HCT116 (cell line): ENCODE measurements at regions not wholly inside any gene's neighbourhood (a gene's known extent, or its start where the extent isn't known, plus 50 kb on each side); places are given as distances from the start of the nearest gene placed in this dataset.

Source experiments
- RAD21 ChIP-seq: IDR thresholded peaks from 2 replicates; pipeline ENCODE4 v1.6.1; 2012; ENCODE audit warnings: low read depth, mild to moderate bottlenecking
- TF ChIP-seq, protein P1 (sequence below), 3 experiments: fragments of 200-600 bp in 1 of 3; sonication (generic) in 1 of 3; IDR thresholded peaks in 2 of 3; conservative IDR thresholded peaks in 1 of 3; 2 replicates each; pipeline ENCODE4 v1.5.1; 2012 to 2017; ENCODE audit warnings: low read depth in 2 of 3, low read length in 2 of 3, antibody characterized with exemption in 1 of 3, borderline replicate concordance in 1 of 3, control low read depth in 1 of 3, mild to moderate bottlenecking in 1 of 3, mixed read lengths in 1 of 3, mixed run types in 1 of 3, moderate library complexity in 1 of 3; ENCODE audit not compliant: insufficient read depth in 1 of 3
- TF ChIP-seq, protein P2 (sequence below): IDR thresholded peaks from 2 replicates; pipeline ENCODE4 v1.6.1; 2012

GRCh38 chr4:27305246-27305645 lies 444.6 kb downstream of the STIM2 start:
- TF ChIP-seq, protein P1, sequence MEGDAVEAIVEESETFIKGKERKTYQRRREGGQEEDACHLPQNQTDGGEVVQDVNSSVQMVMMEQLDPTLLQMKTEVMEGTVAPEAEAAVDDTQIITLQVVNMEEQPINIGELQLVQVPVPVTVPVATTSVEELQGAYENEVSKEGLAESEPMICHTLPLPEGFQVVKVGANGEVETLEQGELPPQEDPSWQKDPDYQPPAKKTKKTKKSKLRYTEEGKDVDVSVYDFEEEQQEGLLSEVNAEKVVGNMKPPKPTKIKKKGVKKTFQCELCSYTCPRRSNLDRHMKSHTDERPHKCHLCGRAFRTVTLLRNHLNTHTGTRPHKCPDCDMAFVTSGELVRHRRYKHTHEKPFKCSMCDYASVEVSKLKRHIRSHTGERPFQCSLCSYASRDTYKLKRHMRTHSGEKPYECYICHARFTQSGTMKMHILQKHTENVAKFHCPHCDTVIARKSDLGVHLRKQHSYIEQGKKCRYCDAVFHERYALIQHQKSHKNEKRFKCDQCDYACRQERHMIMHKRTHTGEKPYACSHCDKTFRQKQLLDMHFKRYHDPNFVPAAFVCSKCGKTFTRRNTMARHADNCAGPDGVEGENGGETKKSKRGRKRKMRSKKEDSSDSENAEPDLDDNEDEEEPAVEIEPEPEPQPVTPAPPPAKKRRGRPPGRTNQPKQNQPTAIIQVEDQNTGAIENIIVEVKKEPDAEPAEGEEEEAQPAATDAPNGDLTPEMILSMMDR (IDR thresholded peaks at IDR 0.05 in 2 of 3, conservative IDR thresholded peaks at IDR 0.05 in 1 of 3; ENCODE audit: borderline replicate concordance in 1 of 3, insufficient read depth in 1 of 3, low read depth in 2 of 3, low read length in 2 of 3): no peak
- TF ChIP-seq, protein P2, sequence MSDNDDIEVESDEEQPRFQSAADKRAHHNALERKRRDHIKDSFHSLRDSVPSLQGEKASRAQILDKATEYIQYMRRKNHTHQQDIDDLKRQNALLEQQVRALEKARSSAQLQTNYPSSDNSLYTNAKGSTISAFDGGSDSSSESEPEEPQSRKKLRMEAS: no peak
- no peak for TF ChIP-seq RAD21
